B cell (primary cell): ENCODE measurements at regions not wholly inside any gene's neighbourhood (a gene's known extent, or its start where the extent isn't known, plus 50 kb on each side); places are given as distances from the start of the nearest gene placed in this dataset.

Experiments used
- ATAC-seq: fragments of 200-7000 bp; cut with Tn5 transposase; one replicate; pipeline ENCODE4 v1.10.0; 2021; ENCODE audit warnings: low read depth, mild to moderate bottlenecking, moderate number of reproducible peaks, moderate library complexity
- CTCF ChIA-PET: fragments of 350-600 bp; sonication (Branson Sonifier 250); formaldehyde crosslinking; loops from one replicate; lab custom pipeline; 2021; ENCODE audit warnings: antibody characterized with exemption, inconsistent platforms; lab: Charles Lee
- POLR2A ChIA-PET: fragments of 350-600 bp; sonication (Branson Sonifier 250); formaldehyde crosslinking; loops from one replicate; lab custom pipeline; 2021; ENCODE audit warnings: antibody characterized with exemption; lab: Charles Lee
- DNase-seq: peaks from one replicate; pipeline ENCODE4 v3.0.0; 2013
- H2AFZ ChIP-seq: 2 replicates; pipeline ENCODE4 v1.6.1; 2012; ENCODE audit warnings: mild to moderate bottlenecking, low read depth, low read length; ENCODE audit not compliant: insufficient read depth, poor library complexity, severe bottlenecking
- H3K27ac ChIP-seq, 2 donors: 1 replicate in 1 of 2; 2 replicates in 1 of 2; pipeline ENCODE4 v1.5.1; 2012 to 2013; ENCODE audit warnings: low read length in 2 of 2, mild to moderate bottlenecking in 2 of 2, moderate library complexity in 1 of 2
- H3K27me3 ChIP-seq, 4 experiments: fragments of 200-600 bp in 1 of 4; sonication (generic) in 1 of 4; replicated peaks in 1 of 4; 1 replicate in 2 of 4; 2 replicates in 2 of 4; pipeline versions ENCODE4 v1.6.1 to v1.7.0; 2013 to 2016; ENCODE audit warnings: low read length in 3 of 4, mild to moderate bottlenecking in 2 of 4, mixed read lengths in 1 of 4, moderate library complexity in 1 of 4; ENCODE audit not compliant: insufficient read depth in 4 of 4, control insufficient read depth in 3 of 4; ENCODE audit errors: control extremely low read depth in 1 of 4
- H3K36me3 ChIP-seq, 2 experiments: replicated peaks in 1 of 2; 1 replicate in 1 of 2; 2 replicates in 1 of 2; pipeline versions ENCODE4 v1.6.1 to v1.7.1; 2013; ENCODE audit warnings: low read length in 1 of 2; ENCODE audit not compliant: insufficient read depth in 2 of 2, control insufficient read depth in 1 of 2; ENCODE audit errors: control extremely low read depth in 1 of 2, extremely low read depth in 1 of 2
- H3K4me1 ChIP-seq, 2 donors: fragments of 200-600 bp in 1 of 2; sonication (generic) in 1 of 2; 1 replicate in 1 of 2; 2 replicates in 1 of 2; pipeline versions ENCODE4 v1.5.1 to v1.6.1; 2013 to 2017; ENCODE audit warnings: low read length in 2 of 2; ENCODE audit not compliant: control insufficient read depth in 2 of 2, insufficient read depth in 2 of 2
- H3K4me2 ChIP-seq: replicated peaks from 2 replicates; pipeline ENCODE3; 2012; ENCODE audit warnings: mild to moderate bottlenecking, low read depth, low read length; ENCODE audit not compliant: poor library complexity, severe bottlenecking
- H3K4me3 ChIP-seq, 5 experiments: fragments of 200-600 bp in 1 of 5; sonication (generic) in 1 of 5; 1 replicate in 3 of 5; 2 replicates in 2 of 5; pipeline versions ENCODE4 v1.5.1 to v1.7.0; 2011 to 2016; ENCODE audit warnings: low read length in 4 of 5, mild to moderate bottlenecking in 4 of 5, low read depth in 2 of 5, control low read depth in 1 of 5, moderate library complexity in 1 of 5; ENCODE audit not compliant: insufficient read depth in 1 of 5; ENCODE audit errors: control extremely low read depth in 1 of 5, extremely low read depth in 1 of 5
- H3K79me2 ChIP-seq: fragments of 200-600 bp; sonication (generic); one replicate; pipeline ENCODE4 v1.6.0; 2016; ENCODE audit warnings: low read length; ENCODE audit not compliant: control insufficient read depth, insufficient read depth
- H3K9ac ChIP-seq: fragments of 200-600 bp; sonication (generic); 2 replicates; pipeline ENCODE4 v1.6.1; 2017; ENCODE audit warnings: mild to moderate bottlenecking, low read length, moderate library complexity
- H3K9me3 ChIP-seq, 3 donors: one replicate each; pipeline versions ENCODE4 v1.6.1 to v1.7.1; 2013; ENCODE audit warnings: low read length in 2 of 3; ENCODE audit not compliant: control insufficient read depth in 2 of 3, insufficient read depth in 1 of 3; ENCODE audit errors: control extremely low read depth in 1 of 3
- H4K20me1 ChIP-seq: 2 replicates; pipeline ENCODE4 v1.6.0; 2012; ENCODE audit warnings: mild to moderate bottlenecking, low read length; ENCODE audit not compliant: insufficient read depth, control insufficient read depth, poor library complexity, severe bottlenecking
- H3K27ac Mint-ChIP-seq: one replicate; pipeline ENCODE4 v1.8.0; 2021; ENCODE audit warnings: mixed read lengths
- H3K27me3 Mint-ChIP-seq: one replicate; pipeline ENCODE4 v1.8.0; 2021; ENCODE audit warnings: mixed read lengths
- H3K4me1 Mint-ChIP-seq: one replicate; pipeline ENCODE4 v1.8.0; 2021; ENCODE audit warnings: mixed read lengths
- H3K4me3 Mint-ChIP-seq: one replicate; pipeline ENCODE4 v1.8.0; 2021; ENCODE audit warnings: mixed read lengths
- H3K9me3 Mint-ChIP-seq: one replicate; pipeline ENCODE4 v1.8.0; 2022; ENCODE audit warnings: mixed read lengths; ENCODE audit not compliant: insufficient read depth
- CTCF ChIP-seq: fragments of 200-600 bp; IDR thresholded peaks from one replicate; pipeline ENCODE4 v1.8.0; 2022; ENCODE audit warnings: antibody characterized with exemption, mild to moderate bottlenecking
- EZH2 ChIP-seq: IDR thresholded peaks from 2 replicates; pipeline ENCODE4 v1.6.1; 2012; ENCODE audit warnings: borderline replicate concordance, low read depth, mild to moderate bottlenecking, moderate library complexity, low read length; ENCODE audit not compliant: insufficient read depth, poor library complexity, severe bottlenecking
- WGBS: methylation state at CpG from one replicate; pipeline ENCODE4 v1.1.5; 2013; ENCODE audit warnings: missing lambda C conversion rate; ENCODE audit not compliant: insufficient coverage; 5-methylcytosine and 5-hydroxymethylcytosine counted together
- intact Hi-C: fragments of 100-400 bp; cut with micrococcal nuclease; formaldehyde crosslinking; loops from one replicate; pipeline ENCODE4 v1.10.0; 2022

GRCh38 chr5:174794931-174795672, 70.7 kb downstream of the MSX2 start:
- H3K27ac Mint-ChIP-seq = no peak overlapping the region
- Histone ChIP-seq H3K4me1 (no peaks in the 10 kb centered on the region), H3K4me3 (no peak overlapping the region), H4K20me1 (no peaks in the 10 kb centered on the region), H3K9ac (no peak overlapping the region), H3K27ac (no peak overlapping the region), H3K27me3 (peaks cover 0 to 12% (median 4%) of the 10 kb centered on the region in 4 experiments), H3K9me3 (peaks cover 0 to 4% (median 0%) of the 10 kb centered on the region in 3 donors), H3K79me2 (no peaks in the 10 kb centered on the region), H3K36me3 (no peaks in the 10 kb centered on the region), H2AFZ (no peak overlapping the region), H3K4me2 (no peak overlapping the region)
- no peaks in the 10 kb centered on the region for H3K4me1 Mint-ChIP-seq
- TF ChIP-seq EZH2 (no peak), CTCF (no peak)
- ChIA-PET POLR2A (no interaction called here), CTCF (no interaction called here)
- DNase-seq (no peak), ATAC-seq (no peak)
- H3K9me3 Mint-ChIP-seq = no peaks in the 10 kb centered on the region
- 56% methylated on average over 7 of the region's 11 CpGs for WGBS
- H3K4me3 Mint-ChIP-seq = no peak overlapping the region
- intact Hi-C loops = no loop called here
- H3K27me3 Mint-ChIP-seq = peaks cover 40% of the 10 kb centered on the region

- TF ChIP-seq EZH2 (no peak), CTCF (peak; percentile 32)
- Histone ChIP-seq H2AFZ (no peak overlapping the region), H3K4me3 (no peak overlapping the region), H3K9me3 (peaks cover 0 to 4% (median 0%) of the 10 kb centered on the region in 3 donors), H3K9ac (no peak overlapping the region), H4K20me1 (no peaks in the 10 kb centered on the region), H3K27me3 (peaks cover 0 to 12% (median 4%) of the 10 kb centered on the region in 4 experiments), H3K27ac (no peak overlapping the region), H3K36me3 (no peaks in the 10 kb centered on the region), H3K4me1 (no peaks in the 10 kb centered on the region), H3K4me2 (no peak overlapping the region), H3K79me2 (no peaks in the 10 kb centered on the region)
- ChIA-PET CTCF (no interaction called here), POLR2A (no interaction called here)
- no peak overlapping the region for H3K4me3 Mint-ChIP-seq
- 5% methylated on average over 27 of the region's 31 CpGs for WGBS
- intact Hi-C loops = no loop called here
- ATAC-seq = no peak
- H3K9me3 Mint-ChIP-seq = no peaks in the 10 kb centered on the region
- no peaks in the 10 kb centered on the region for H3K4me1 Mint-ChIP-seq
- no peak overlapping the region for H3K27ac Mint-ChIP-seq
- DNase-seq = peak; percentile 2
- H3K27me3 Mint-ChIP-seq = peaks cover 40% of the 10 kb centered on the region
These were observed 69.4 kb downstream of the MSX2 start for GRCh38 chr5:174793684-174794328.
